ENCODE measurements at regions not wholly inside any gene's neighbourhood (a gene's known extent, or its start where the extent isn't known, plus 50 kb on each side); places are given as distances from the start of the nearest gene placed in this dataset.

- no peak for DNase-seq
Observed at GRCh38 chr2:163367825-163368582, 367.8 kb downstream of the FIGN start.

GRCh38 chr2:163364736-163365135 is 371.1 kb downstream of the FIGN start:
- no peak for DNase-seq

- DNase-seq, result no peak
Observed at GRCh38 chr2:163353551-163353950, 382.3 kb downstream of the FIGN start.

GRCh38 chr2:163351966-163352365 is 383.8 kb downstream of the FIGN start:
- DNase-seq, result no peak

- no peak for DNase-seq
Observed at GRCh38 chr2:163351143-163351542, 384.7 kb downstream of the FIGN start.

GRCh38 chr2:163348857-163349380 is 386.9 kb downstream of the FIGN start:
- DNase-seq, result no peak

- no peak for DNase-seq
Observed at GRCh38 chr2:163347982-163348856, 387.6 kb downstream of the FIGN start.

- peak; percentile 48 for DNase-seq
Observed at GRCh38 chr2:163345795-163346573, 389.8 kb downstream of the FIGN start.

GRCh38 chr2:163343316-163343715 is 392.5 kb downstream of the FIGN start:
- DNase-seq, result no peak

- DNase-seq, result no peak
Observed at GRCh38 chr2:163341426-163341825, 394.4 kb downstream of the FIGN start.

GRCh38 chr2:163338270-163338669 is 397.5 kb downstream of the FIGN start:
- no peak for DNase-seq

- DNase-seq, result no peak
Observed at GRCh38 chr2:163324677-163325076, 411.1 kb downstream of the FIGN start.

- DNase-seq, result no peak
Observed at GRCh38 chr2:163319006-163319405, 416.8 kb downstream of the FIGN start.

- DNase-seq, result no peak
Observed at GRCh38 chr2:163314712-163315111, 421.1 kb downstream of the FIGN start.

GRCh38 chr2:163312713-163313112 is 423.1 kb downstream of the FIGN start:
- DNase-seq, result no peak

- no peak for DNase-seq
Observed at GRCh38 chr2:163306647-163307046, 429.2 kb downstream of the FIGN start.

- no peak for DNase-seq
Observed at GRCh38 chr2:163302141-163302540, 433.7 kb downstream of the FIGN start.

- DNase-seq, result no peak
Observed at GRCh38 chr2:163291790-163292189, 444.0 kb downstream of the FIGN start.

- no peak for DNase-seq
Observed at GRCh38 chr2:163281717-163282116, 443.1 kb upstream of the KCNH7 start.

GRCh38 chr2:163269374-163270021 is 430.9 kb upstream of the KCNH7 start:
- DNase-seq, result no peak

GRCh38 chr2:163266772-163267171 is 428.2 kb upstream of the KCNH7 start:
- DNase-seq, result no peak

GRCh38 chr2:163265562-163265961 is 427.0 kb upstream of the KCNH7 start:
- no peak for DNase-seq

GRCh38 chr2:163264341-163264740 is 425.8 kb upstream of the KCNH7 start:
- no peak for DNase-seq
